Loucy (cell line): ENCODE measurements at regions not wholly inside any gene's neighbourhood (a gene's known extent, or its start where the extent isn't known, plus 50 kb on each side); places are given as distances from the start of the nearest gene placed in this dataset.

ENCODE experiments used
- H2AFZ ChIP-seq: fragments of 200-600 bp; sonication (generic); 2 replicates; pipeline ENCODE4 v1.6.0; 2016; ENCODE audit warnings: antibody characterized with exemption, mild to moderate bottlenecking, low read length, moderate library complexity
- H3F3A ChIP-seq: fragments of 200-600 bp; 2 replicates; pipeline ENCODE4 v1.6.0; 2016; ENCODE audit warnings: antibody characterized with exemption, low read depth, mild to moderate bottlenecking
- H3K27me3 ChIP-seq: fragments of 200-600 bp; sonication (generic); 2 replicates; pipeline ENCODE4 v1.6.1; 2014; ENCODE audit warnings: low read length, mild to moderate bottlenecking; ENCODE audit not compliant: insufficient read depth, poor library complexity, severe bottlenecking
- H3K36me3 ChIP-seq: fragments of 200-600 bp; sonication (generic); 2 replicates; pipeline ENCODE4 v1.6.1; 2016; ENCODE audit warnings: low read length; ENCODE audit not compliant: insufficient read depth
- H3K4me1 ChIP-seq: fragments of 200-600 bp; sonication (generic); 2 replicates; pipeline ENCODE4 v1.5.1; 2014; ENCODE audit warnings: low read length, mild to moderate bottlenecking; ENCODE audit not compliant: insufficient read depth, poor library complexity, severe bottlenecking
- H3K4me2 ChIP-seq: fragments of 200-600 bp; sonication (generic); 2 replicates; pipeline ENCODE4 v1.6.0; 2014; ENCODE audit warnings: antibody characterized with exemption, low read length, low read depth, mild to moderate bottlenecking; ENCODE audit not compliant: poor library complexity, severe bottlenecking
- H3K4me3 ChIP-seq: fragments of 200-600 bp; sonication (generic); 2 replicates; pipeline ENCODE4 v1.5.1; 2014; ENCODE audit warnings: low read length, mild to moderate bottlenecking, mixed read lengths; ENCODE audit not compliant: poor library complexity, severe bottlenecking
- H3K79me2 ChIP-seq: fragments of 200-600 bp; sonication (generic); 2 replicates; pipeline ENCODE4 v1.6.1; 2014; ENCODE audit warnings: low read length; ENCODE audit not compliant: insufficient read depth
- H3K9ac ChIP-seq: fragments of 200-600 bp; sonication (generic); 2 replicates; pipeline ENCODE4 v1.6.0; 2014; ENCODE audit warnings: mild to moderate bottlenecking, low read depth, low read length, moderate library complexity; ENCODE audit not compliant: poor library complexity, severe bottlenecking
- H3K9me2 ChIP-seq: fragments of 200-600 bp; sonication (generic); replicated peaks from 2 replicates; pipeline ENCODE4 v1.6.1; 2016; ENCODE audit warnings: low read depth, low read length, mixed read lengths
- H3K9me3 ChIP-seq: fragments of 200-600 bp; sonication (generic); 2 replicates; pipeline ENCODE4 v1.6.1; 2014; ENCODE audit warnings: mild to moderate bottlenecking, antibody characterized with exemption, low read length, low read depth; ENCODE audit not compliant: insufficient read depth
- H4K20me1 ChIP-seq: fragments of 200-600 bp; sonication (generic); 2 replicates; pipeline ENCODE4 v1.6.0; 2014; ENCODE audit warnings: antibody characterized with exemption, low read length, mild to moderate bottlenecking; ENCODE audit not compliant: insufficient read depth, poor library complexity, severe bottlenecking
- EZH2phosphoT487 ChIP-seq: fragments of 200-600 bp; IDR thresholded peaks from 2 replicates; pipeline ENCODE4 v1.6.1; 2018; ENCODE audit warnings: antibody characterized with exemption, mild to moderate bottlenecking, moderate library complexity, borderline replicate concordance
- TF ChIP-seq, protein P1 (sequence below): fragments of 200-600 bp; sonication (generic); conservative IDR thresholded peaks from 2 replicates; pipeline ENCODE4 v1.5.1; 2014; ENCODE audit warnings: mild to moderate bottlenecking, antibody characterized with exemption, low read length

GRCh38 chr5:21067724-21068123 is 1079.7 kb upstream of the CDH18 start:
- H3K36me3 ChIP-seq = no peaks in the 10 kb centered on the region
- H3K9me2 ChIP-seq = no peaks in the 10 kb centered on the region
- TF ChIP-seq, protein P1, sequence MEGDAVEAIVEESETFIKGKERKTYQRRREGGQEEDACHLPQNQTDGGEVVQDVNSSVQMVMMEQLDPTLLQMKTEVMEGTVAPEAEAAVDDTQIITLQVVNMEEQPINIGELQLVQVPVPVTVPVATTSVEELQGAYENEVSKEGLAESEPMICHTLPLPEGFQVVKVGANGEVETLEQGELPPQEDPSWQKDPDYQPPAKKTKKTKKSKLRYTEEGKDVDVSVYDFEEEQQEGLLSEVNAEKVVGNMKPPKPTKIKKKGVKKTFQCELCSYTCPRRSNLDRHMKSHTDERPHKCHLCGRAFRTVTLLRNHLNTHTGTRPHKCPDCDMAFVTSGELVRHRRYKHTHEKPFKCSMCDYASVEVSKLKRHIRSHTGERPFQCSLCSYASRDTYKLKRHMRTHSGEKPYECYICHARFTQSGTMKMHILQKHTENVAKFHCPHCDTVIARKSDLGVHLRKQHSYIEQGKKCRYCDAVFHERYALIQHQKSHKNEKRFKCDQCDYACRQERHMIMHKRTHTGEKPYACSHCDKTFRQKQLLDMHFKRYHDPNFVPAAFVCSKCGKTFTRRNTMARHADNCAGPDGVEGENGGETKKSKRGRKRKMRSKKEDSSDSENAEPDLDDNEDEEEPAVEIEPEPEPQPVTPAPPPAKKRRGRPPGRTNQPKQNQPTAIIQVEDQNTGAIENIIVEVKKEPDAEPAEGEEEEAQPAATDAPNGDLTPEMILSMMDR = no peak
- TF ChIP-seq EZH2phosphoT487 = no peak
- no peaks in the 10 kb centered on the region for H3F3A ChIP-seq
- no peaks in the 10 kb centered on the region for H4K20me1 ChIP-seq
- H3K27me3 ChIP-seq = no peaks in the 10 kb centered on the region
- no peaks in the 10 kb centered on the region for H3K79me2 ChIP-seq
- H2AFZ ChIP-seq = no peak overlapping the region
- H3K4me3 ChIP-seq = no peak overlapping the region
- H3K4me1 ChIP-seq = no peaks in the 10 kb centered on the region
- H3K4me2 ChIP-seq = no peak overlapping the region
- no peak overlapping the region for H3K9ac ChIP-seq
- H3K9me3 ChIP-seq = peaks cover 3% of the 10 kb centered on the region; the same call in 1 of the 2 replicates

DNA sequence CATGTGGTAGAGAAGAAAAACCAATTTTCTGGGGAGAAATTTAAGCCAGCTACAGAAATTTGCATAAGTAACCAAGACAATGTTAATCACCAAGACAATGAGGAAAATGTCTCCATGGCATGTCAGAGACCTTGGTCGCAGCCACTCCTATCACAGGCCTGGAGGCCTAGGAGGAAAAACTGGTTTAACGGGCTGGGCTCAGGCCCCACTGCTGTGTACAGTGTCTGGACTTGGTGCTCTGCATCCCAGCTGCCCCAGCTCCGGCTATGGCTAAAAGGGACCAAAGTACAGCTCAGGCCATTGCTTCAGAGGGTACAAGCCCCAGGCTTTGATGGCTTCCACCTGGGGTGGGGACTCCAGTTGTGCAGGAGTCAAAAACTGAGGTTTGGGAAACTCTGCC is 1075.1 kb upstream of the CDH18 start:
- Histone ChIP-seq H3K36me3 (no peaks in the 10 kb centered on the region), H3F3A (no peaks in the 10 kb centered on the region), H3K4me2 (no peak overlapping the region), H2AFZ (no peak overlapping the region), H4K20me1 (no peaks in the 10 kb centered on the region), H3K4me1 (no peaks in the 10 kb centered on the region), H3K27me3 (no peaks in the 10 kb centered on the region), H3K9me2 (0 out of 2 replicates have a peak, but pooled peaks cover 3% of the 10 kb centered on the region), H3K4me3 (no peak overlapping the region), H3K9me3 (peaks cover 3% of the 10 kb centered on the region; the same call in 1 of the 2 replicates), H3K9ac (no peak overlapping the region), H3K79me2 (no peaks in the 10 kb centered on the region)
- TF ChIP-seq, protein P1 = no peak
- no peak for TF ChIP-seq EZH2phosphoT487

- Histone ChIP-seq H3K27me3 (no peaks in the 10 kb centered on the region), H3K79me2 (no peaks in the 10 kb centered on the region), H4K20me1 (no peaks in the 10 kb centered on the region), H3K36me3 (no peaks in the 10 kb centered on the region), H3F3A (no peaks in the 10 kb centered on the region), H3K9ac (no peak overlapping the region), H3K4me3 (no peak overlapping the region), H3K9me3 (no peaks in the 10 kb centered on the region), H3K9me2 (0 out of 2 replicates have a peak, but pooled peaks cover 3% of the 10 kb centered on the region), H3K4me2 (no peak overlapping the region), H2AFZ (no peak overlapping the region), H3K4me1 (no peaks in the 10 kb centered on the region)
- no peak for TF ChIP-seq EZH2phosphoT487
- TF ChIP-seq, protein P1 = no peak
Measured at GRCh38 chr5:21058289-21058688, 1070.3 kb upstream of the CDH18 start.
